Cardiac fibroblast (primary cell): ENCODE measurements at regions not wholly inside any gene's neighbourhood (a gene's known extent, or its start where the extent isn't known, plus 50 kb on each side); places are given as distances from the start of the nearest gene placed in this dataset.

ENCODE experiments used
- DNase-seq, 2 donors: peaks; one replicate each; pipeline versions ENCODE4 v3.0.0 to v3.0.0-alpha.2; 2010; ENCODE audit warnings: low read depth in 2 of 2
- H3K4me3 ChIP-seq, 2 donors: replicated peaks in 1 of 2; 1 replicate in 1 of 2; 2 replicates in 1 of 2; pipeline ENCODE4 v1.5.1; 2011; ENCODE audit warnings: low read depth in 2 of 2, low read length in 2 of 2, mild to moderate bottlenecking in 2 of 2, moderate library complexity in 1 of 2
- CTCF ChIP-seq: IDR thresholded peaks from one replicate; pipeline ENCODE4 v1.5.1; 2011; ENCODE audit warnings: low read depth, mild to moderate bottlenecking, low read length, inconsistent platforms

- no peak overlapping the region for H3K4me3 ChIP-seq
- no peak for DNase-seq
- TF ChIP-seq CTCF: no peak
Observed at GRCh38 chr21:24894324-24894723, 713.0 kb downstream of the MRPL39 start.

DNA sequence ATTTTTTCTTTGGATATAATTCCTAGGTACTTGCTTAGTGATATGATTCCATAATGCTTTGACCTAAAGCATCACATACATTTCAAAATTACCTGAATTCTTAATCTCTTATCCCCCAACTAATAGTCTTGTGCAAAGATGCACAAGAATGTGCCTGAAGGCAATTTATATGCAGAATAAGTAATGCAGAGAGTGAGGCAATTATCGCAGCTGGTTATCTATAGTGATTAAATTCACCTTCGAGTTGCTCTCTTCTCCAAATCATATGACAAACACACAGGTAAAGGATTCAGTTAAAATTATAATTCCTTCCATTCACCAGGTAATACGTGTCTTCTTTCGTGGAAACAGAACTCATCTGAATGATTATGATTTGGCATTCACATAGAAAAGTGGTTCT lies 717.3 kb downstream of the MRPL39 start:
- DNase-seq: no peak
- no peak overlapping the region for H3K4me3 ChIP-seq
- TF ChIP-seq CTCF: no peak

DNA sequence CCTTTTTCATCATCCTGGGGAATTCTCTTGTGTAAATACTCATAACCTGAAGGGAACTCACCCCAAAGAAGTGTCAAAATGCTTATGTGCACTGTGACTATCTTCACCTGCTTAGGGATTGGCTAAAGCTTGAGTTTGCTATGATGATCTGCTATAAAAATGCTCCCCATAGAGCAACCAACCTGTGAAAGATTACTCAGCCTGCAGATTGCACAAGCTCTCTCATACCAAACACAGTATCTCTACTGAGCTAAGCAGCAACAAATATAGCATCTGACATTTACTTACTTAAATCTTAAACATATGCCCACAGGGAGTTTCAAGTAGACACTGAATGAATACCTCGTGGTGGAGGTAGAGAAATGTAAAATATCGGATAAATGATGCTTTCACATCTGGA lies 725.8 kb downstream of the MRPL39 start:
- no peak for DNase-seq
- no peak overlapping the region for H3K4me3 ChIP-seq
- no peak for TF ChIP-seq CTCF

DNA sequence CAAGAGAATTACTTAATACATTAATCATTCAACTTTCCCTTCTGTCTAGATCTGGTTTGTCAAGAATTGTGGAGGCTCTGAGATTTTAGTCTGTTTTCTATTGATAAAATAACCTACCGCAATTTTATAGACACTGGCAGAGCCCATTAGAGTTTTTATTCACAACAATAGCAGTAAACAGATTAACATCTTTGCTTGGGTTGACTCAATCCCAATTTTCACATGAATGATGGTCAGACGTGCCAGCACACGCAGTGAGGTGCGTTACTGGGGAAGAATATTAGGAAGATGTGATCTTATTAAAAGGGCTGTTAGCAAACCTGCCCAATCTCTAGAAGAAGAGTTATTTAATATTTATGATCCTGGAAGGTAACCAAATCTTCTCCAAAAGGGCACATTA lies 736.6 kb downstream of the MRPL39 start:
- TF ChIP-seq CTCF: no peak
- H3K4me3 ChIP-seq: no peak overlapping the region
- DNase-seq: no peak

- DNase-seq: no peak
- TF ChIP-seq CTCF: no peak
- no peak overlapping the region for H3K4me3 ChIP-seq
Observed at GRCh38 chr21:24869862-24870261, 737.4 kb downstream of the MRPL39 start.

DNA sequence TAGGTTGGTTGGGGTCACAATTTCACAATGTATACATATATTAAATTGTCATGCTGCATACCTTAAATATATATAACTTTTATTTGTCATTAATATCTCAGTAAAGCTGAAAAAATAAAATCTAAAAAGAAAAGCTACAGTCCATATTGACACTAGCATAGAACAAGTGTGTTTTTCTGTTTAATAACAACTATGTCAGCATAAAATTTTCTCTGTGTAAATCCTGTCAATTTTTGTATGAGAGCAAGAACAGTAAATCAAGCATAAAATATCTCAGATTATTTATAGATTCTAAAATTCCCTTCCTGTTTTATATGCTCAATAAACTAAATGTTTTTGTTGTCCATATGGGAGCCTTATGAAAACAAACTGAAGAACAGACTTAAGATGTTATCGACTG lies 739.2 kb downstream of the MRPL39 start:
- no peak for DNase-seq
- TF ChIP-seq CTCF: no peak
- H3K4me3 ChIP-seq: no peak overlapping the region

DNA sequence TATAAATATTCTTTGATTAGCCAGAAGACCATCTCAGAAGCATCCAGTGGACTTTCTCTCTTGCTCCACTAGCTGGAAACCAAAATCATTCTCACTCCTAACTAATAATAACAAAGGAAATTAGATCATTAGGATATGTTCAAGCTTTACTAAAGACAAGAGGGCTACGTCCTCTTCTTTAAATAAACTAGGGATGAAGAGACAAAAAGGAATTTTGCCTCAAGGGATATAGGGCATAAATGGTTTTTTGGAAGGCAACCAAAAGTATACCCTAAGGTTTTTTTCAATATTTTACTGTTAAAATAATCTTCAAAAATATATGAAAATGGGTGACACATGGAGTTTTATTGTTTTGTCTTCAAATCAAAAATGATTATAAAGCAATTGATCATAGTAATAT lies 745.8 kb downstream of the MRPL39 start:
- no peak for DNase-seq
- no peak overlapping the region for H3K4me3 ChIP-seq
- no peak for TF ChIP-seq CTCF
